ENCODE measurements at regions not wholly inside any gene's neighbourhood (a gene's known extent, or its start where the extent isn't known, plus 50 kb on each side); places are given as distances from the start of the nearest gene placed in this dataset.

DNA sequence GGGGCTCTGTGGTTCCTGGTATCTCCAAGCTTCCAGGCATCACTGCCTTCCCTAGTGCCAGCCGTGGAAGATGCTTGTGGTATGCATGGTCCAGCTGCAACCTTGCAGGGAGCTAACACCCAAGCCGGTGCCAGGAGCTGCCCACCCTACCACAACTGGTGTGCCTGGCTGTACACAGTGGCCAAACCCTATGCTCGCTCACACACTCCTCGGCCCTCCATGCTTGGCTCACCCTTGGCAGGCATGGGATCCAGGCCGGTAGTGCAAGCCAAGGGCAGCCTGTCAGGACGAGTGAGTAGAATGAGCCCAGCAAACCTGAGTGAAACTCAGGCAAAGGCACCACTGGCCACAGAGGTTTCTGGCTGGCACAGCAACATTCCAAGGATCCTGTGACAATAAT is 1676.0 kb downstream of the SLITRK1 start:
- ChIA-PET CTCF (no interaction called here), POLR2A (no interaction called here)
- Histone ChIP-seq H3K9me3 (replicated peaks; ENCODE audit: control insufficient read depth, insufficient read depth, low read length) (peaks cover 2% of the 10 kb centered on the region), H3K4me1 (ENCODE audit: control insufficient read depth, extremely low read depth, insufficient read depth, low read length) (no peaks in the 10 kb centered on the region), H3K79me2 (ENCODE audit: control insufficient read depth, insufficient read depth, low read length) (no peaks in the 10 kb centered on the region), H3K9me1 (replicated peaks; ENCODE audit: control insufficient read depth, extremely low read depth, insufficient read depth, low read length) (no peaks in the 10 kb centered on the region), H3K4me3 (replicated peaks in 1 of 3; ENCODE audit: insufficient read depth in 1 of 3, low read depth in 1 of 3, low read length in 3 of 3) (no peak overlapping the region), H3K4me2 (ENCODE audit: insufficient read depth, low read length) (no peak overlapping the region), H3K9ac (replicated peaks; ENCODE audit: extremely low read depth, insufficient read depth, low read length) (no peak overlapping the region), H3K36me3 (ENCODE audit: control insufficient read depth in 2 of 2, extremely low read depth in 1 of 2, insufficient read depth in 2 of 2, low read length in 2 of 2) (no peaks in the 10 kb centered on the region), H3K27me3 (ENCODE audit: control insufficient read depth in 2 of 2, insufficient read depth in 2 of 2, low read length in 2 of 2) (no peaks in the 10 kb centered on the region), H4K20me1 (replicated peaks; ENCODE audit: control insufficient read depth, extremely low read depth, insufficient read depth, low read length) (no peaks in the 10 kb centered on the region), H2AFZ (ENCODE audit: low read depth, low read length) (no peak overlapping the region), H3K27ac (ENCODE audit: insufficient read depth, low read depth, low read length) (no peak overlapping the region)
- intact Hi-C loops (cut with micrococcal nuclease): no loop called here
- BruUV-seq (replicated peaks): no TSS peak
- FAIRE-seq: no peak
- no peak for DNase-seq (ENCODE audit: low read depth, low spot score)
- TF ChIP-seq JUN (IDR thresholded peaks at IDR 0.05; ENCODE audit: borderline replicate concordance, insufficient read depth, insufficient read length, low read depth) (no peak), POLR2A (IDR thresholded peaks at IDR 0.05; ENCODE audit: low read depth, low read length) (no peak), MYC (IDR thresholded peaks at IDR 0.05; ENCODE audit: low read depth, low read length) (no peak), FOS (IDR thresholded peaks at IDR 0.05; ENCODE audit: borderline replicate concordance, insufficient read depth, low read length) (no peak), POLR2AphosphoS5 (IDR thresholded peaks at IDR 0.05; ENCODE audit: insufficient read depth, low read depth, low read length) (no peak), GATA2 (IDR thresholded peaks at IDR 0.05; ENCODE audit: insufficient read depth, insufficient read length, low read depth, low read length) (no peak), EZH2 (IDR thresholded peaks at IDR 0.05; ENCODE audit: borderline replicate concordance, low read depth, low read length, severe bottlenecking) (no peak)
- TF ChIP-seq, protein P1, sequence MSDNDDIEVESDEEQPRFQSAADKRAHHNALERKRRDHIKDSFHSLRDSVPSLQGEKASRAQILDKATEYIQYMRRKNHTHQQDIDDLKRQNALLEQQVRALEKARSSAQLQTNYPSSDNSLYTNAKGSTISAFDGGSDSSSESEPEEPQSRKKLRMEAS (IDR thresholded peaks at IDR 0.05; ENCODE audit: insufficient read depth, insufficient read length): no peak
- TF ChIP-seq, protein P2, sequence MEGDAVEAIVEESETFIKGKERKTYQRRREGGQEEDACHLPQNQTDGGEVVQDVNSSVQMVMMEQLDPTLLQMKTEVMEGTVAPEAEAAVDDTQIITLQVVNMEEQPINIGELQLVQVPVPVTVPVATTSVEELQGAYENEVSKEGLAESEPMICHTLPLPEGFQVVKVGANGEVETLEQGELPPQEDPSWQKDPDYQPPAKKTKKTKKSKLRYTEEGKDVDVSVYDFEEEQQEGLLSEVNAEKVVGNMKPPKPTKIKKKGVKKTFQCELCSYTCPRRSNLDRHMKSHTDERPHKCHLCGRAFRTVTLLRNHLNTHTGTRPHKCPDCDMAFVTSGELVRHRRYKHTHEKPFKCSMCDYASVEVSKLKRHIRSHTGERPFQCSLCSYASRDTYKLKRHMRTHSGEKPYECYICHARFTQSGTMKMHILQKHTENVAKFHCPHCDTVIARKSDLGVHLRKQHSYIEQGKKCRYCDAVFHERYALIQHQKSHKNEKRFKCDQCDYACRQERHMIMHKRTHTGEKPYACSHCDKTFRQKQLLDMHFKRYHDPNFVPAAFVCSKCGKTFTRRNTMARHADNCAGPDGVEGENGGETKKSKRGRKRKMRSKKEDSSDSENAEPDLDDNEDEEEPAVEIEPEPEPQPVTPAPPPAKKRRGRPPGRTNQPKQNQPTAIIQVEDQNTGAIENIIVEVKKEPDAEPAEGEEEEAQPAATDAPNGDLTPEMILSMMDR (IDR thresholded peaks at IDR 0.05; ENCODE audit: extremely low read depth in 1 of 2, insufficient read depth in 1 of 2, low read depth in 1 of 2, low read length in 2 of 2): no peak
- dilution Hi-C loops (cut with MboI; ENCODE audit: extremely low pct_ligation_motif_present, low sequenced_read_pairs): no loop called here

All from endothelial cell of umbilical vein (primary cell).